HepG2 (cell line): ENCODE measurements at regions not wholly inside any gene's neighbourhood (a gene's known extent, or its start where the extent isn't known, plus 50 kb on each side); places are given as distances from the start of the nearest gene placed in this dataset.

Source experiments
- ATAC-seq: fragments of 200-7000 bp; cut with Tn5 transposase; 3 replicates; pipeline ENCODE4 v1.9.1; 2020; ENCODE audit warnings: mild to moderate bottlenecking, moderate library complexity
- BruUV-seq: library from RNA; stranded (reverse); fragments of 400-500 nt; replicated peaks from 2 replicates; lab custom pipeline; 2021; lab: Mats Ljungman, UMichigan
- CTCF ChIA-PET: fragments of 300-600 bp; formaldehyde crosslinking; extraction: SDS; loops from one replicate; lab custom pipeline; 2021; ENCODE audit warnings: low total read pairs, inconsistent platforms, low intra/inter-chr PET ratio; lab: Yijun Ruan, JAX
- POLR2A ChIA-PET: fragments of 350-600 bp; sonication (Branson Sonifier 250); formaldehyde crosslinking; loops from one replicate; lab custom pipeline; 2020; ENCODE audit warnings: antibody characterized with exemption, inconsistent platforms; lab: Yijun Ruan, JAX
- DNase-seq: peaks from one replicate; pipeline ENCODE4 v3.0.0-alpha.2; 2015; ENCODE audit warnings: low spot score
- FAIRE-seq: peaks from 3 replicates; lab custom pipeline; 2011; peaks lifted over from hg19 to GRCh38; lab: Jason Lieb, UNC
- H2AFZ ChIP-seq: one replicate; pipeline ENCODE4 v1.6.1; 2011; ENCODE audit warnings: low read length, inconsistent platforms
- H3K27ac ChIP-seq: fragments of 300-600 bp; 3 replicates; pipeline ENCODE4 v1.8.0; 2011; ENCODE audit warnings: mixed run types, mild to moderate bottlenecking, mixed read lengths, low read length, inconsistent platforms; ENCODE audit not compliant: insufficient read depth; ENCODE audit errors: extremely low read length
- H3K27me3 ChIP-seq, 2 experiments: fragments of 200-600 bp in 1 of 2; 2 replicates in 1 of 2; 3 replicates in 1 of 2; pipeline versions ENCODE4 v1.6.0 to v1.8.0; 2011; ENCODE audit warnings: low read length in 2 of 2, mild to moderate bottlenecking in 2 of 2, moderate library complexity in 2 of 2, inconsistent platforms in 1 of 2; ENCODE audit not compliant: insufficient read depth in 2 of 2, control insufficient read depth in 1 of 2
- H3K36me3 ChIP-seq, 2 experiments: fragments of 200-600 bp in 1 of 2; replicated peaks in 1 of 2; 2 replicates in 1 of 2; 3 replicates in 1 of 2; pipeline versions ENCODE4 v1.5.1 to v1.8.0; 2011; ENCODE audit warnings: low read length in 2 of 2, inconsistent platforms in 1 of 2; ENCODE audit not compliant: insufficient read depth in 2 of 2, control insufficient read depth in 1 of 2
- H3K4me1 ChIP-seq: 2 replicates; pipeline ENCODE4 v1.5.1; 2012; ENCODE audit warnings: low read length, inconsistent platforms; ENCODE audit not compliant: insufficient read depth
- H3K4me2 ChIP-seq: 2 replicates; pipeline ENCODE4 v1.6.0; 2011; ENCODE audit warnings: low read depth, low read length, inconsistent platforms
- H3K4me3 ChIP-seq, 3 experiments: fragments of 200-600 bp in 1 of 3; sonication (generic), shearing (Covaris generic) in 1 of 3; replicated peaks in 1 of 3; 2 replicates each; pipeline ENCODE4 v1.5.1; 2011 to 2016; ENCODE audit warnings: low read length in 3 of 3, inconsistent platforms in 2 of 3, low read depth in 2 of 3, mild to moderate bottlenecking in 2 of 3, control low read depth in 1 of 3, mixed read lengths in 1 of 3; ENCODE audit not compliant: insufficient read depth in 1 of 3
- H3K79me2 ChIP-seq: one replicate; pipeline ENCODE4 v1.6.1; 2011; ENCODE audit warnings: low read length, inconsistent platforms; ENCODE audit not compliant: insufficient read depth
- H3K9ac ChIP-seq: 2 replicates; pipeline ENCODE4 v1.6.0; 2011; ENCODE audit warnings: mild to moderate bottlenecking, low read depth, low read length, inconsistent platforms; ENCODE audit not compliant: insufficient read depth
- H3K9me3 ChIP-seq: 2 replicates; pipeline ENCODE4 v1.5.1; 2012; ENCODE audit warnings: mild to moderate bottlenecking, low read length
- H4K20me1 ChIP-seq: 2 replicates; pipeline ENCODE4 v1.6.0; 2011; ENCODE audit warnings: inconsistent platforms, mild to moderate bottlenecking, low read length, moderate library complexity; ENCODE audit not compliant: insufficient read depth
- FOXO1 ChIP-seq: sonication (generic); formaldehyde crosslinking; IDR thresholded peaks from 2 replicates; pipeline ENCODE4 v1.4.0; 2020; ENCODE audit warnings: missing genetic modification reagents
- HMG20B ChIP-seq: conservative IDR thresholded peaks from 2 replicates; pipeline ENCODE4 v1.6.1; 2016; ENCODE audit warnings: missing genetic modification reagents, missing compliant biosample characterization
- MAF1 ChIP-seq: sonication (generic); formaldehyde crosslinking; IDR thresholded peaks from 2 replicates; pipeline ENCODE4 v1.5.0; 2020; ENCODE audit warnings: missing genetic modification reagents, borderline replicate concordance
- MAFG ChIP-seq: sonication (generic); formaldehyde crosslinking; IDR thresholded peaks from 2 replicates; pipeline ENCODE4 v1.5.1; 2020; ENCODE audit warnings: mild to moderate bottlenecking, missing genetic modification reagents
- MEIS2 ChIP-seq: sonication (generic); formaldehyde crosslinking; IDR thresholded peaks from 2 replicates; pipeline ENCODE4 v1.9.0; 2021; ENCODE audit warnings: mild to moderate bottlenecking, missing genetic modification reagents
- MTA1 ChIP-seq: sonication (generic); formaldehyde crosslinking; IDR thresholded peaks from 2 replicates; pipeline ENCODE4 v1.4.0; 2020; ENCODE audit warnings: missing genetic modification reagents, mild to moderate bottlenecking, borderline replicate concordance
- NFKBIZ ChIP-seq: IDR thresholded peaks from 2 replicates; pipeline ENCODE4 v1.6.1; 2018; ENCODE audit warnings: missing genetic modification reagents, missing compliant biosample characterization
- POLR2G ChIP-seq: fragments of 200-400 bp; formaldehyde crosslinking; IDR thresholded peaks from 2 replicates; pipeline ENCODE4 v1.6.1; 2018; ENCODE audit warnings: mild to moderate bottlenecking, low read depth, low read length, moderate library complexity
- SATB2 ChIP-seq: sonication (generic); formaldehyde crosslinking; IDR thresholded peaks from 2 replicates; pipeline ENCODE4 v1.5.0; 2020; ENCODE audit warnings: missing genetic modification reagents
- ZFAT ChIP-seq: sonication (generic); formaldehyde crosslinking; conservative IDR thresholded peaks from 2 replicates; pipeline ENCODE4 v1.8.1; 2023; ENCODE audit warnings: missing genetic modification reagents, inconsistent platforms
- ZNF20 ChIP-seq: sonication (generic); formaldehyde crosslinking; IDR thresholded peaks from 2 replicates; pipeline ENCODE4 v1.4.0; 2020; ENCODE audit warnings: mild to moderate bottlenecking, moderate library complexity, missing genetic modification reagents
- ZNF513 ChIP-seq: sonication (generic); formaldehyde crosslinking; conservative IDR thresholded peaks from 2 replicates; pipeline ENCODE4 v1.5.0; 2020; ENCODE audit warnings: missing genetic modification reagents
- ZNF850 ChIP-seq: sonication (generic); formaldehyde crosslinking; conservative IDR thresholded peaks from 2 replicates; pipeline ENCODE4 v1.9.0; 2021; ENCODE audit warnings: mild to moderate bottlenecking, missing genetic modification reagents
- WGBS: methylation state at CpG from one replicate; pipeline ENCODE4 v1.1.6; 2017; ENCODE audit warnings: low lambda C conversion rate; 5-methylcytosine and 5-hydroxymethylcytosine counted together
- in situ Hi-C: cut with HindIII; loops from 2 replicates; pipeline ENCODE4 v1.10.0; 2017; ENCODE audit warnings: low pct_unique_long_range_greater_than_20kb; ENCODE audit not compliant: extremely low pct_ligation_motif_present
- intact Hi-C: fragments of 100-400 bp; cut with micrococcal nuclease; formaldehyde crosslinking; loops from one replicate; pipeline ENCODE4 v1.10.0; 2022; ENCODE audit not compliant: unreplicated experiment

GRCh38 chr7:157468221-157469111, 131.7 kb downstream of the DNAJB6 start:
- intact Hi-C loops, result no loop called here
- no peaks in the 10 kb centered on the region for H3K79me2 ChIP-seq
- no peak for ATAC-seq
- TF ChIP-seq HMG20B, result no peak
- TF ChIP-seq POLR2G, result no peak
- TF ChIP-seq MAFG (CRISPR knock-in tag), result no peak
- TF ChIP-seq NFKBIZ (CRISPR knock-in tag), result no peak
- TF ChIP-seq MTA1 (CRISPR knock-in tag), result no peak
- TF ChIP-seq, all 625 proteins: peak for 0
- in situ Hi-C loops, result no loop called here
- Histone ChIP-seq H3K36me3 (no peaks in the 10 kb centered on the region), H3K4me1 (peaks cover 8% of the 10 kb centered on the region; the same call in 1 of the 2 replicates), H3K4me3 (no peak overlapping the region), H3K27ac (no peak overlapping the region), H3K9ac (no peak overlapping the region), H4K20me1 (no peaks in the 10 kb centered on the region), H3K27me3 (peaks cover 6 to 62% of the 10 kb centered on the region in 2 experiments; a peak in 4 of 5 replicates), H2AFZ (no peak overlapping the region), H3K9me3 (peaks cover 9% of the 10 kb centered on the region), H3K4me2 (no peak overlapping the region)
- DNase-seq, result no peak
- FAIRE-seq, result no peak
- CTCF ChIA-PET, result no interaction called here
- WGBS, result 36% methylated on average over 24 of the region's 42 CpGs
- BruUV-seq, result no TSS peak
- POLR2A ChIA-PET, result no interaction called here

- ATAC-seq (no peak), FAIRE-seq (no peak), DNase-seq (no peak)
- H4K20me1 ChIP-seq, result no peaks in the 10 kb centered on the region
- in situ Hi-C loops, result no loop called here
- no peak overlapping the region for H3K9ac ChIP-seq
- peaks cover 13% of the 10 kb centered on the region for H3K9me3 ChIP-seq
- H3K27me3 ChIP-seq, result peaks cover 6 to 56% of the 10 kb centered on the region in 2 experiments; a peak in 4 of 5 replicates
- intact Hi-C loops, result no loop called here
- CTCF ChIA-PET, result no interaction called here
- no peaks in the 10 kb centered on the region for H3K36me3 ChIP-seq
- H3K79me2 ChIP-seq, result no peaks in the 10 kb centered on the region
- WGBS, result 26% methylated on average over 15 of the region's 33 CpGs
- peaks cover 8% of the 10 kb centered on the region; the same call in 1 of the 2 replicates for H3K4me1 ChIP-seq
- H2AFZ ChIP-seq, result no peak overlapping the region
- POLR2A ChIA-PET, result no interaction called here
- H3K4me2 ChIP-seq, result no peak overlapping the region
- H3K4me3 ChIP-seq, result no peak overlapping the region
- no TSS peak for BruUV-seq
- no peak overlapping the region for H3K27ac ChIP-seq
- no peak for TF ChIP-seq MEIS2 (CRISPR knock-in tag)
- no peak for TF ChIP-seq SATB2
- TF ChIP-seq FOXO1 (CRISPR knock-in tag), result no peak
- TF ChIP-seq ZNF20 (CRISPR knock-in tag), result no peak
- TF ChIP-seq ZNF850 (CRISPR knock-in tag), result no peak
- TF ChIP-seq ZFAT (CRISPR knock-in tag), result no peak
- no peak for TF ChIP-seq ZNF513
- TF ChIP-seq MAF1, result no peak
Observed at GRCh38 chr7:157469181-157470016, 132.6 kb downstream of the DNAJB6 start.
